ENCODE measurements at regions not wholly inside any gene's neighbourhood (a gene's known extent, or its start where the extent isn't known, plus 50 kb on each side); places are given as distances from the start of the nearest gene placed in this dataset.

GRCh38 chr4:157576671-157577217, 356.2 kb downstream of the GRIA2 start:
- H3K9me3 ChIP-seq: no peaks in the 10 kb centered on the region
- DNase-seq: no peak
- H3K27ac ChIP-seq: no peak overlapping the region
- H3K4me1 ChIP-seq: no peaks in the 10 kb centered on the region
- no peak overlapping the region for H3K4me3 ChIP-seq
- intact Hi-C loops (cut with DNase I; ENCODE audit: low total_unique reads): no loop called here
- ATAC-seq: no peak
- TF ChIP-seq, protein P1, sequence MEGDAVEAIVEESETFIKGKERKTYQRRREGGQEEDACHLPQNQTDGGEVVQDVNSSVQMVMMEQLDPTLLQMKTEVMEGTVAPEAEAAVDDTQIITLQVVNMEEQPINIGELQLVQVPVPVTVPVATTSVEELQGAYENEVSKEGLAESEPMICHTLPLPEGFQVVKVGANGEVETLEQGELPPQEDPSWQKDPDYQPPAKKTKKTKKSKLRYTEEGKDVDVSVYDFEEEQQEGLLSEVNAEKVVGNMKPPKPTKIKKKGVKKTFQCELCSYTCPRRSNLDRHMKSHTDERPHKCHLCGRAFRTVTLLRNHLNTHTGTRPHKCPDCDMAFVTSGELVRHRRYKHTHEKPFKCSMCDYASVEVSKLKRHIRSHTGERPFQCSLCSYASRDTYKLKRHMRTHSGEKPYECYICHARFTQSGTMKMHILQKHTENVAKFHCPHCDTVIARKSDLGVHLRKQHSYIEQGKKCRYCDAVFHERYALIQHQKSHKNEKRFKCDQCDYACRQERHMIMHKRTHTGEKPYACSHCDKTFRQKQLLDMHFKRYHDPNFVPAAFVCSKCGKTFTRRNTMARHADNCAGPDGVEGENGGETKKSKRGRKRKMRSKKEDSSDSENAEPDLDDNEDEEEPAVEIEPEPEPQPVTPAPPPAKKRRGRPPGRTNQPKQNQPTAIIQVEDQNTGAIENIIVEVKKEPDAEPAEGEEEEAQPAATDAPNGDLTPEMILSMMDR (IDR thresholded peaks at IDR 0.05 in 4 of 5, conservative IDR thresholded peaks at IDR 0.05 in 1 of 5): no peak
- TF ChIP-seq POLR2A (IDR thresholded peaks at IDR 0.05): no peak
- no peaks in the 10 kb centered on the region for H3K27me3 ChIP-seq
- in situ Hi-C loops (cut with MboI; ENCODE audit: low sequenced_read_pairs in 4 of 4): no loop called here
- no peaks in the 10 kb centered on the region for H3K36me3 ChIP-seq

GRCh38 chr4:157575339-157575738, 354.8 kb downstream of the GRIA2 start:
- in situ Hi-C loops (cut with MboI; ENCODE audit: low sequenced_read_pairs in 4 of 4): no loop called here
- no peak overlapping the region for H3K27ac ChIP-seq
- intact Hi-C loops (cut with DNase I; ENCODE audit: low total_unique reads): no loop called here
- no peaks in the 10 kb centered on the region for H3K27me3 ChIP-seq
- H3K4me1 ChIP-seq: no peaks in the 10 kb centered on the region
- H3K36me3 ChIP-seq: no peaks in the 10 kb centered on the region
- no peak for DNase-seq
- TF ChIP-seq, protein P1 (IDR thresholded peaks at IDR 0.05 in 4 of 5, conservative IDR thresholded peaks at IDR 0.05 in 1 of 5): no peak
- no peak for TF ChIP-seq POLR2A (IDR thresholded peaks at IDR 0.05)
- no peaks in the 10 kb centered on the region for H3K9me3 ChIP-seq
- no peak overlapping the region for H3K4me3 ChIP-seq
- no peak for ATAC-seq

DNA sequence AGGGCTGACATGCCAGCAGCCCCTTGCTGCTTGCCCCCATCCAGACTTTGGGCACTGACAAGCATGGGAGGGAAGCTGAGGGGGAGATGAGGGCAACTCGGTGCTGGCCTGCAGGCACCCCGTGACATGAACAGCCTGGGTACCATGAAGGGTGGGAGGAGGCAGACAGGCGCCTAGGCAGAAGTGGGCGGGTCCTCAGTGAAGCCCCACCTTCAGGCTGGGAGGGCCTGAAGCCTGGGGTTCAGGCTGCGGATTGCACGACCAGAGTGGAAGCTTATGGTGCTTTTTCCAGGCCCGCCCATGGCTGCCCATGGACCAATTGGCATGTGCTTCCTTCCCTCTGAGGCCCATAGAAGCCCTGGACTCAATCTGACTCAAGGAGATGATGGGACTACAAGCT, 354.1 kb downstream of the GRIA2 start:
- no peak for ATAC-seq
- Histone ChIP-seq H3K27ac (no peak overlapping the region), H3K36me3 (no peaks in the 10 kb centered on the region), H3K4me3 (no peak overlapping the region), H3K27me3 (no peaks in the 10 kb centered on the region), H3K9me3 (no peaks in the 10 kb centered on the region), H3K4me1 (no peaks in the 10 kb centered on the region)
- in situ Hi-C loops (cut with MboI; ENCODE audit: low sequenced_read_pairs in 4 of 4): no loop called here
- no peak for TF ChIP-seq POLR2A (IDR thresholded peaks at IDR 0.05)
- TF ChIP-seq, protein P1 (IDR thresholded peaks at IDR 0.05 in 4 of 5, conservative IDR thresholded peaks at IDR 0.05 in 1 of 5): no peak
- intact Hi-C loops (cut with DNase I; ENCODE audit: low total_unique reads): no loop called here
- no peak for DNase-seq

DNA sequence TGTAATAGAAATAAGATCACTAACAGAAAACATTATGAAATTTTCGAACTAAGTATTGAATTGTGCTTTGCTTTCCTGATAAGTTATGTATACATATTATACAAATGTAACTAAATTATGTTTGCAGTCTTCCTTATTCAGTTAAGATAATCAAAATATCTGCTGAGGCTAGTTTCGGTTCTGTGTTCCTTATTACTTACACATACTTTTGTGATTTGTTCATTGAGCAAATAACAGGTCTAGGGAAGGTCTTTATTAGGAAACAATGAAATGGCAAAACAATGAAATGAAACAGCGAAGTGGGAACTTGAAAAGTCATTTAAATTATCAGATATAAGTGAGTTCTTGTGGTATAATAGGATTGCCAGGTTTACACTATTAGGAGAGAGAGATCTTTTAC, 352.4 kb downstream of the GRIA2 start:
- in situ Hi-C loops (cut with MboI; ENCODE audit: low sequenced_read_pairs in 4 of 4) (no loop called here), intact Hi-C loops (cut with DNase I; ENCODE audit: low total_unique reads) (no loop called here)
- no peaks in the 10 kb centered on the region for H3K36me3 ChIP-seq
- no peak overlapping the region for H3K27ac ChIP-seq
- no peaks in the 10 kb centered on the region for H3K27me3 ChIP-seq
- TF ChIP-seq POLR2A (IDR thresholded peaks at IDR 0.05): no peak
- H3K4me3 ChIP-seq: no peak overlapping the region
- H3K9me3 ChIP-seq: no peaks in the 10 kb centered on the region
- no peak for DNase-seq
- no peaks in the 10 kb centered on the region for H3K4me1 ChIP-seq
- ATAC-seq: no peak

DNA sequence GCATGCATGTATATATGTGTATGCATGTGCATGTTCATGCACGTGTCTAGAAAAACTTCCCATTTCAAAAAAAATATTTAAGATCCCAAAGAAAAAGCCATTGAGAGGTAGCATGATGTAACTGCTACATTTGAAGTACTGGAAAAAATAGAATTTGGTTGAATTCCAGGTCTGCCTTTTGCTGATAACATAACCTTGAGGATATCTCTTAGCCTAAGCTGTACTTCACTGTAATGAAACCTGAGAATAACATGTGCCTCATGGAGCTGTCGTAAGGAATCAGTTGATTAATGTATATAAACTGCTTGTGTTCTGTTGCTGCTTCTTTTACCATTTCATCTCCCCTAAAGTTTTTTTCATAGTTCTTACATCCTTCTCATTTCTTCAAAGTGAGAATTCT, 351.8 kb downstream of the GRIA2 start:
- in situ Hi-C loops (cut with MboI; ENCODE audit: low sequenced_read_pairs in 4 of 4): no loop called here
- ATAC-seq (no peak), DNase-seq (no peak)
- no peak overlapping the region for H3K4me3 ChIP-seq
- no peak overlapping the region for H3K27ac ChIP-seq
- H3K36me3 ChIP-seq: no peaks in the 10 kb centered on the region
- H3K9me3 ChIP-seq: no peaks in the 10 kb centered on the region
- no peaks in the 10 kb centered on the region for H3K27me3 ChIP-seq
- no peaks in the 10 kb centered on the region for H3K4me1 ChIP-seq
- no peak for TF ChIP-seq POLR2A (IDR thresholded peaks at IDR 0.05)
- TF ChIP-seq, protein P1 (IDR thresholded peaks at IDR 0.05 in 4 of 5, conservative IDR thresholded peaks at IDR 0.05 in 1 of 5): no peak
- intact Hi-C loops (cut with DNase I; ENCODE audit: low total_unique reads): no loop called here
